PC-9 (cell line): ENCODE measurements at regions not wholly inside any gene's neighbourhood (a gene's known extent, or its start where the extent isn't known, plus 50 kb on each side); places are given as distances from the start of the nearest gene placed in this dataset.

ENCODE experiments used
- BruUV-seq: library from RNA; stranded (reverse); fragments of 400-500 nt; replicated peaks from 2 replicates; lab custom pipeline; 2021; lab: Mats Ljungman, UMichigan
- CTCF ChIA-PET: fragments of 300-600 bp; sonication (Branson Sonifier 250); formaldehyde crosslinking; loops from one replicate; lab custom pipeline; 2022; ENCODE audit warnings: antibody characterized with exemption; lab: Charles Lee
- POLR2A ChIA-PET: fragments of 300-600 bp; sonication (Branson Sonifier 250); formaldehyde crosslinking; loops from one replicate; lab custom pipeline; 2022; ENCODE audit warnings: antibody characterized with exemption; ENCODE audit not compliant: unreplicated experiment; lab: Charles Lee
- DNase-seq, 2 experiments: peaks; one replicate each; pipeline versions ENCODE4 v3.0.0 to v3.0.0-alpha.2; 2015 to 2022; ENCODE audit warnings: mixed read lengths in 1 of 2
- H2AFZ ChIP-seq: fragments of 200-600 bp; sonication (generic); 2 replicates; pipeline ENCODE4 v1.8.1; 2017; ENCODE audit warnings: antibody characterized with exemption
- H3F3A ChIP-seq: fragments of 200-600 bp; sonication (generic); 2 replicates; pipeline ENCODE4 v1.8.1; 2017; ENCODE audit warnings: antibody characterized with exemption, mild to moderate bottlenecking, low read depth; ENCODE audit not compliant: insufficient read depth
- H3K27ac ChIP-seq: fragments of 200-600 bp; sonication (generic); 2 replicates; pipeline ENCODE4 v1.6.1; 2016; ENCODE audit warnings: mixed run types
- H3K27me3 ChIP-seq: fragments of 200-600 bp; sonication (generic); 2 replicates; pipeline ENCODE4 v1.6.1; 2016; ENCODE audit warnings: low read depth, mixed run types; ENCODE audit not compliant: insufficient read depth
- H3K36me3 ChIP-seq: fragments of 200-600 bp; sonication (generic); 2 replicates; pipeline ENCODE4 v1.6.1; 2016; ENCODE audit warnings: low read depth, mixed run types
- H3K4me1 ChIP-seq: fragments of 200-600 bp; sonication (generic); replicated peaks from 2 replicates; pipeline ENCODE4 v1.6.1; 2016; ENCODE audit warnings: mixed run types; ENCODE audit not compliant: insufficient read depth
- H3K4me2 ChIP-seq: fragments of 200-600 bp; sonication (generic); 2 replicates; pipeline ENCODE4 v1.6.1; 2017; ENCODE audit warnings: mixed run types
- H3K4me3 ChIP-seq: fragments of 200-600 bp; sonication (generic); 2 replicates; pipeline ENCODE4 v1.6.1; 2016; ENCODE audit warnings: mixed run types
- H3K79me2 ChIP-seq: fragments of 200-600 bp; sonication (generic); 2 replicates; pipeline ENCODE4 v1.6.1; 2017; ENCODE audit warnings: low read depth, mixed run types
- H3K9me2 ChIP-seq: fragments of 200-600 bp; sonication (generic); 2 replicates; pipeline ENCODE4 v1.8.1; 2017; ENCODE audit warnings: mild to moderate bottlenecking; ENCODE audit not compliant: insufficient read depth
- H3K9me3 ChIP-seq: fragments of 200-600 bp; sonication (generic); 2 replicates; pipeline ENCODE4 v1.8.1; 2016; ENCODE audit warnings: low read depth; ENCODE audit not compliant: insufficient read depth
- H4K20me1 ChIP-seq: fragments of 200-600 bp; sonication (generic); 2 replicates; pipeline ENCODE4 v1.8.1; 2017; ENCODE audit not compliant: insufficient read depth
- CTCF ChIP-seq: fragments of 200-600 bp; sonication (generic); conservative IDR thresholded peaks from 2 replicates; pipeline ENCODE4 v1.6.1; 2017; ENCODE audit warnings: mixed run types, antibody characterized with exemption, mild to moderate bottlenecking, moderate library complexity
- EZH2 ChIP-seq: fragments of 200-600 bp; sonication (generic); IDR thresholded peaks from 2 replicates; pipeline ENCODE4 v1.8.0; 2017; ENCODE audit warnings: antibody characterized with exemption, low read depth
- intact Hi-C: fragments of 100-400 bp; cut with micrococcal nuclease; formaldehyde crosslinking; loops from one replicate; pipeline ENCODE4 v1.10.0; 2022; ENCODE audit not compliant: unreplicated experiment

- no peaks in the 10 kb centered on the region for H3K27me3 ChIP-seq
- CTCF ChIA-PET = no interaction called here
- POLR2A ChIA-PET = no interaction called here
Observed at GRCh38 chr4:163622379-163623035, 128.0 kb downstream of the TMA16 start.

GRCh38 chr4:163623787-163624186 lies 129.3 kb downstream of the TMA16 start:
- no peaks in the 10 kb centered on the region for H3K9me2 ChIP-seq
- TF ChIP-seq CTCF (no peak), EZH2 (no peak)
- H4K20me1 ChIP-seq = no peaks in the 10 kb centered on the region
- H3K4me1 ChIP-seq = no peaks in the 10 kb centered on the region
- CTCF ChIA-PET = no interaction called here
- no peak overlapping the region for H3K4me3 ChIP-seq
- POLR2A ChIA-PET = interaction anchor here (0.7 kb wide), 1 partner anchor 1781 kb away, joined by 3 read pairs; no protein-coding TSS in a partner anchor
- no peak overlapping the region for H3K4me2 ChIP-seq
- H3K27me3 ChIP-seq = no peaks in the 10 kb centered on the region
- H3K36me3 ChIP-seq = no peaks in the 10 kb centered on the region
- no peaks in the 10 kb centered on the region for H3F3A ChIP-seq
- no peak overlapping the region for H2AFZ ChIP-seq
- H3K9me3 ChIP-seq = no peaks in the 10 kb centered on the region
- no peaks in the 10 kb centered on the region for H3K79me2 ChIP-seq
- DNase-seq = no peak
- no TSS peak for BruUV-seq
- H3K27ac ChIP-seq = no peak overlapping the region
- intact Hi-C loops = no loop called here

More at GRCh38 chr4:163622379-163623035, 128.0 kb downstream of the TMA16 start:
- H4K20me1 ChIP-seq = no peaks in the 10 kb centered on the region
- H3K27ac ChIP-seq = no peak overlapping the region
- intact Hi-C loops = no loop called here
- no peak overlapping the region for H3K4me2 ChIP-seq
- no TSS peak for BruUV-seq
- no peaks in the 10 kb centered on the region for H3F3A ChIP-seq
- H3K4me3 ChIP-seq = no peak overlapping the region
- H3K79me2 ChIP-seq = no peaks in the 10 kb centered on the region
- no peak overlapping the region for H2AFZ ChIP-seq
- H3K36me3 ChIP-seq = no peaks in the 10 kb centered on the region
- H3K9me3 ChIP-seq = no peaks in the 10 kb centered on the region
- no peak for DNase-seq
- no peaks in the 10 kb centered on the region for H3K4me1 ChIP-seq
- TF ChIP-seq EZH2 (no peak), CTCF (no peak)
- no peaks in the 10 kb centered on the region for H3K9me2 ChIP-seq

- intact Hi-C loops = no loop called here
- no peaks in the 10 kb centered on the region for H3K9me3 ChIP-seq
- DNase-seq = no peak
- POLR2A ChIA-PET = interaction anchor here (0.6 kb wide), 1 partner anchor 12 kb away, joined by 3 read pairs; no protein-coding TSS in a partner anchor
- H3K27me3 ChIP-seq = no peaks in the 10 kb centered on the region
- H3K9me2 ChIP-seq = no peaks in the 10 kb centered on the region
- no peak overlapping the region for H3K4me2 ChIP-seq
- H3K27ac ChIP-seq = no peak overlapping the region
- H3K79me2 ChIP-seq = no peaks in the 10 kb centered on the region
- no peaks in the 10 kb centered on the region for H4K20me1 ChIP-seq
- CTCF ChIA-PET = no interaction called here
- no peaks in the 10 kb centered on the region for H3K36me3 ChIP-seq
- H3K4me1 ChIP-seq = no peaks in the 10 kb centered on the region
- BruUV-seq = no TSS peak
- no peaks in the 10 kb centered on the region for H3F3A ChIP-seq
- no peak for TF ChIP-seq EZH2
- TF ChIP-seq CTCF = no peak
- H2AFZ ChIP-seq = no peak overlapping the region
- no peak overlapping the region for H3K4me3 ChIP-seq
Observed at GRCh38 chr4:163624727-163625126, 130.2 kb downstream of the TMA16 start.
